GM03348 (cell line): ENCODE measurements at regions not wholly inside any gene's neighbourhood (a gene's known extent, or its start where the extent isn't known, plus 50 kb on each side); places are given as distances from the start of the nearest gene placed in this dataset.

ENCODE experiments used
- DNase-seq: peaks from one replicate; pipeline ENCODE4 v3.0.0; 2012; ENCODE audit warnings: low spot score

GRCh38 chr11:104594228-104594958, 303.9 kb downstream of the CASP12 start:
- no peak for DNase-seq

GRCh38 chr11:104588970-104589369, 309.3 kb downstream of the CASP12 start:
- no peak for DNase-seq

GRCh38 chr11:104588446-104588845, 309.8 kb downstream of the CASP12 start:
- no peak for DNase-seq

GRCh38 chr11:104584823-104585222, 313.4 kb downstream of the CASP12 start:
- DNase-seq, result no peak

- no peak for DNase-seq
These were observed 314.4 kb downstream of the CASP12 start for GRCh38 chr11:104583857-104584256.

GRCh38 chr11:104582431-104582830, 315.8 kb downstream of the CASP12 start:
- DNase-seq, result no peak

GRCh38 chr11:104581246-104581980, 316.8 kb downstream of the CASP12 start:
- DNase-seq, result no peak

- no peak for DNase-seq
These were observed 324.7 kb downstream of the CASP12 start for GRCh38 chr11:104573441-104573990.

GRCh38 chr11:104572279-104572678, 326.0 kb downstream of the CASP12 start:
- no peak for DNase-seq

- DNase-seq, result no peak
These were observed 328.1 kb downstream of the CASP12 start for GRCh38 chr11:104570078-104570701.

- DNase-seq, result no peak
These were observed 332.7 kb downstream of the CASP12 start for GRCh38 chr11:104565583-104565961.

GRCh38 chr11:104564921-104565582, 333.2 kb downstream of the CASP12 start:
- DNase-seq, result no peak

GRCh38 chr11:104556606-104557301, 341.5 kb downstream of the CASP12 start:
- DNase-seq, result no peak

- no peak for DNase-seq
These were observed 349.2 kb downstream of the CASP12 start for GRCh38 chr11:104549019-104549418.

GRCh38 chr11:104547996-104548661, 350.1 kb downstream of the CASP12 start:
- no peak for DNase-seq

GRCh38 chr11:104546501-104546900, 351.8 kb downstream of the CASP12 start:
- no peak for DNase-seq

- no peak for DNase-seq
These were observed 356.6 kb downstream of the CASP12 start for GRCh38 chr11:104541701-104542100.

- DNase-seq, result no peak
These were observed 359.9 kb downstream of the CASP12 start for GRCh38 chr11:104538313-104538712.

GRCh38 chr11:104534278-104534677, 364.0 kb downstream of the CASP12 start:
- no peak for DNase-seq

GRCh38 chr11:104531894-104532293, 366.4 kb downstream of the CASP12 start:
- no peak for DNase-seq

- no peak for DNase-seq
These were observed 367.1 kb upstream of the PDGFD start for GRCh38 chr11:104531075-104531474.
